H9 (cell line): ENCODE measurements at regions not wholly inside any gene's neighbourhood (a gene's known extent, or its start where the extent isn't known, plus 50 kb on each side); places are given as distances from the start of the nearest gene placed in this dataset.

Source experiments
- DNase-seq: peaks from one replicate; pipeline ENCODE4 v3.0.0-alpha.2; 2017
- H2AFZ ChIP-seq: one replicate; pipeline ENCODE4 v1.6.1; 2013; ENCODE audit warnings: mild to moderate bottlenecking, low read length, control low read depth, moderate library complexity
- H2AK5ac ChIP-seq: 2 replicates; pipeline ENCODE4 v1.6.1; 2013; ENCODE audit warnings: low read length, control low read depth, mixed read lengths; ENCODE audit not compliant: insufficient read length
- H2BK120ac ChIP-seq: one replicate; pipeline ENCODE4 v1.6.1; 2013; ENCODE audit warnings: low read depth, mild to moderate bottlenecking, low read length, control low read depth, inconsistent platforms; ENCODE audit not compliant: poor library complexity, severe bottlenecking
- H2BK12ac ChIP-seq: 2 replicates; pipeline ENCODE4 v1.6.1; 2013; ENCODE audit warnings: low read length, control low read depth, mixed read lengths, low read depth; ENCODE audit not compliant: insufficient read length
- H2BK15ac ChIP-seq: 2 replicates; pipeline ENCODE4 v1.6.1; 2013; ENCODE audit warnings: low read depth, low read length, control low read depth
- H2BK20ac ChIP-seq: one replicate; pipeline ENCODE4 v1.6.1; 2013; ENCODE audit warnings: low read depth, mild to moderate bottlenecking, low read length, control low read depth, inconsistent platforms; ENCODE audit not compliant: poor library complexity, severe bottlenecking
- H2BK5ac ChIP-seq: 2 replicates; pipeline ENCODE4 v1.6.1; 2013; ENCODE audit warnings: low read length, control low read depth, mixed read lengths; ENCODE audit not compliant: insufficient read length
- H3K14ac ChIP-seq: 2 replicates; pipeline ENCODE4 v1.6.1; 2013; ENCODE audit warnings: low read length, control low read depth; ENCODE audit not compliant: insufficient read depth
- H3K18ac ChIP-seq: 2 replicates; pipeline ENCODE4 v1.6.1; 2013; ENCODE audit warnings: low read depth, mild to moderate bottlenecking, mixed read lengths, low read length, control low read depth; ENCODE audit not compliant: insufficient read length
- H3K23ac ChIP-seq: 2 replicates; pipeline ENCODE4 v1.6.1; 2013; ENCODE audit warnings: low read length, control low read depth, mixed read lengths, low read depth; ENCODE audit not compliant: insufficient read length
- H3K23me2 ChIP-seq: 2 replicates; pipeline ENCODE4 v1.6.1; 2013; ENCODE audit warnings: low read depth, mild to moderate bottlenecking, mixed read lengths, low read length, control low read depth; ENCODE audit not compliant: insufficient read length, poor library complexity, severe bottlenecking
- H3K27ac ChIP-seq: 2 replicates; pipeline ENCODE4 v1.5.1; 2013; ENCODE audit warnings: low read length, control low read depth, mixed read lengths, low read depth; ENCODE audit not compliant: insufficient read length
- H3K27me3 ChIP-seq: 2 replicates; pipeline ENCODE4 v1.6.1; 2013; ENCODE audit warnings: low read length, control low read depth, inconsistent platforms; ENCODE audit not compliant: insufficient read depth
- H3K4ac ChIP-seq: 2 replicates; pipeline ENCODE4 v1.6.1; 2013; ENCODE audit warnings: low read depth, mild to moderate bottlenecking, control low read depth, inconsistent platforms, low read length, moderate library complexity
- H3K4me1 ChIP-seq: 2 replicates; pipeline ENCODE4 v1.6.1; 2013; ENCODE audit warnings: low read length, control low read depth, inconsistent platforms; ENCODE audit not compliant: insufficient read depth
- H3K4me2 ChIP-seq: 2 replicates; pipeline ENCODE4 v1.6.1; 2013; ENCODE audit warnings: low read length, control low read depth, mixed read lengths; ENCODE audit not compliant: insufficient read length, insufficient read depth
- H3K56ac ChIP-seq: 2 replicates; pipeline ENCODE4 v1.6.1; 2013; ENCODE audit warnings: low read depth, mild to moderate bottlenecking, mixed read lengths, low read length, control low read depth; ENCODE audit not compliant: insufficient read length
- H3K79me1 ChIP-seq: 2 replicates; pipeline ENCODE4 v1.6.1; 2013; ENCODE audit warnings: low read depth, mild to moderate bottlenecking, moderate library complexity, low read length, control low read depth, inconsistent platforms; ENCODE audit not compliant: insufficient read depth, poor library complexity, severe bottlenecking
- H3K79me2 ChIP-seq: 2 replicates; pipeline ENCODE4 v1.6.1; 2013; ENCODE audit warnings: low read length, control low read depth, inconsistent platforms; ENCODE audit not compliant: insufficient read depth
- H3K9ac ChIP-seq: 2 replicates; pipeline ENCODE4 v1.6.1; 2013; ENCODE audit warnings: low read length, control low read depth, mixed read lengths; ENCODE audit not compliant: insufficient read length; ENCODE audit errors: extremely low read depth
- H3K9me3 ChIP-seq: one replicate; pipeline ENCODE4 v1.6.1; 2013; ENCODE audit warnings: low read depth, low read length, inconsistent platforms; ENCODE audit not compliant: control insufficient read depth
- H3T11ph ChIP-seq: one replicate; pipeline ENCODE4 v1.6.1; 2013; ENCODE audit warnings: mild to moderate bottlenecking, low read length, control low read depth, inconsistent platforms
- H4K20me1 ChIP-seq: one replicate; pipeline ENCODE4 v1.6.1; 2013; ENCODE audit not compliant: control insufficient read depth, insufficient read length, insufficient read depth
- H4K5ac ChIP-seq: 2 replicates; pipeline ENCODE4 v1.6.1; 2013; ENCODE audit warnings: low read depth, mild to moderate bottlenecking, mixed read lengths, low read length, control low read depth; ENCODE audit not compliant: insufficient read length
- H4K8ac ChIP-seq: replicated peaks from 2 replicates; pipeline ENCODE4 v1.6.1; 2013; ENCODE audit warnings: low read length, control low read depth, mixed read lengths, low read depth; ENCODE audit not compliant: insufficient read length
- H4K91ac ChIP-seq: 2 replicates; pipeline ENCODE4 v1.6.1; 2013; ENCODE audit warnings: low read depth, mild to moderate bottlenecking, moderate library complexity, mixed read lengths, low read length, control low read depth; ENCODE audit not compliant: insufficient read length
- H3K27ac Mint-ChIP-seq, 3 experiments: 2 replicates in 2 of 3; 3 replicates in 1 of 3; pipeline ENCODE4 v1.8.0; 2020 to 2021; ENCODE audit warnings: mixed read lengths in 3 of 3, mild to moderate bottlenecking in 1 of 3, moderate library complexity in 1 of 3
- H3K27me3 Mint-ChIP-seq: 2 replicates; pipeline ENCODE4 v1.8.0; 2021; ENCODE audit warnings: low read depth, mild to moderate bottlenecking, moderate library complexity, mixed read lengths
- H3K36me3 Mint-ChIP-seq, 3 experiments: 2 replicates in 2 of 3; 3 replicates in 1 of 3; pipeline ENCODE4 v1.8.0; 2020 to 2021; ENCODE audit warnings: low read depth in 3 of 3, mixed read lengths in 3 of 3; ENCODE audit not compliant: insufficient read depth in 1 of 3
- H3K4me1 Mint-ChIP-seq, 2 experiments: 2 replicates each; pipeline ENCODE4 v1.8.0; 2020; ENCODE audit warnings: mixed read lengths in 2 of 2
- H3K4me3 Mint-ChIP-seq, 2 experiments: 2 replicates in 1 of 2; 3 replicates in 1 of 2; pipeline ENCODE4 v1.8.0; 2020 to 2021; ENCODE audit warnings: mild to moderate bottlenecking in 2 of 2, mixed read lengths in 2 of 2, moderate library complexity in 1 of 2
- H3K9me3 Mint-ChIP-seq, 2 experiments: 2 replicates in 1 of 2; 3 replicates in 1 of 2; pipeline ENCODE4 v1.8.0; 2020; ENCODE audit warnings: mild to moderate bottlenecking in 2 of 2, mixed read lengths in 2 of 2, moderate library complexity in 1 of 2
- CTCF ChIP-seq: fragments of 200-600 bp; sonication (generic); conservative IDR thresholded peaks from 3 replicates; pipeline ENCODE4 v1.8.0; 2021; ENCODE audit warnings: antibody characterized with exemption, mild to moderate bottlenecking
- WGBS: extraction: QIAGEN DNeasy Blood & Tissue Kit; methylation state at CpG from one replicate; pipeline ENCODE4 v1.1.7; 2013; ENCODE audit warnings: missing lambda C conversion rate, low lambda C conversion rate, mixed read lengths; ENCODE audit not compliant: insufficient read length; ENCODE audit errors: extremely low coverage; 5-methylcytosine and 5-hydroxymethylcytosine counted together

- H3K18ac ChIP-seq, result no peak overlapping the region
- H3K4me1 Mint-ChIP-seq, result no peaks in the 10 kb centered on the region
- no peak overlapping the region for H3T11ph ChIP-seq
- H3K4ac ChIP-seq, result no peak overlapping the region
- H3K36me3 Mint-ChIP-seq, result no peaks in the 10 kb centered on the region; a peak in 3 of 7 replicates
- H3K79me1 ChIP-seq, result no peaks in the 10 kb centered on the region
- H3K79me2 ChIP-seq, result no peaks in the 10 kb centered on the region
- no peaks in the 10 kb centered on the region for H3K4me1 ChIP-seq
- H2BK15ac ChIP-seq, result no peak overlapping the region
- H4K8ac ChIP-seq, result no peak overlapping the region
- H3K9ac ChIP-seq, result no peak overlapping the region
- H2BK20ac ChIP-seq, result no peak overlapping the region
- H3K27me3 ChIP-seq, result no peaks in the 10 kb centered on the region
- H4K20me1 ChIP-seq, result no peaks in the 10 kb centered on the region
- no peak for TF ChIP-seq CTCF
- H4K5ac ChIP-seq, result no peak overlapping the region
- H3K56ac ChIP-seq, result no peak overlapping the region
- WGBS, result no CpG with 5 or more reads among the region's 2 CpGs
- no peak overlapping the region for H3K27ac ChIP-seq
- peaks cover 0 to 3% of the 10 kb centered on the region in 2 experiments; a peak in 2 of 5 replicates for H3K9me3 Mint-ChIP-seq
- no peak overlapping the region for H3K4me3 Mint-ChIP-seq
- no peaks in the 10 kb centered on the region for H3K9me3 ChIP-seq
- no peak overlapping the region for H2AK5ac ChIP-seq
- no peak overlapping the region for H4K91ac ChIP-seq
- no peaks in the 10 kb centered on the region for H3K27me3 Mint-ChIP-seq
- H2BK120ac ChIP-seq, result no peak overlapping the region
- H3K14ac ChIP-seq, result no peak overlapping the region
- H2BK5ac ChIP-seq, result no peak overlapping the region
- H2BK12ac ChIP-seq, result no peak overlapping the region
- H3K23me2 ChIP-seq, result no peaks in the 10 kb centered on the region
- no peak overlapping the region for H3K27ac Mint-ChIP-seq
- H3K4me2 ChIP-seq, result no peak overlapping the region
- DNase-seq, result no peak
- no peak overlapping the region for H2AFZ ChIP-seq
- H3K23ac ChIP-seq, result no peak overlapping the region
Measured at GRCh38 chr21:27467366-27467765, 500.5 kb upstream of the ADAMTS5 start.
